Breast epithelium (tissue), 3 donors: ENCODE measurements at regions not wholly inside any gene's neighbourhood (a gene's known extent, or its start where the extent isn't known, plus 50 kb on each side); places are given as distances from the start of the nearest gene placed in this dataset.

Source experiments
- CTCF ChIP-seq, 3 donors: fragments of 450-650 bp; IDR thresholded peaks; one replicate each; pipeline ENCODE4 v1.5.1; 2016 to 2017; ENCODE audit warnings: antibody characterized with exemption in 3 of 3, mild to moderate bottlenecking in 3 of 3, moderate library complexity in 3 of 3
- POLR2A ChIP-seq: fragments of 450-650 bp; IDR thresholded peaks from one replicate; pipeline ENCODE4 v1.6.1; 2016; ENCODE audit warnings: antibody characterized with exemption, mild to moderate bottlenecking, moderate library complexity
- POLR2AphosphoS5 ChIP-seq, 3 donors: sonication (generic); formaldehyde crosslinking; IDR thresholded peaks; one replicate each; pipeline ENCODE4 v1.6.1; 2017; ENCODE audit warnings: antibody characterized with exemption in 3 of 3

DNA sequence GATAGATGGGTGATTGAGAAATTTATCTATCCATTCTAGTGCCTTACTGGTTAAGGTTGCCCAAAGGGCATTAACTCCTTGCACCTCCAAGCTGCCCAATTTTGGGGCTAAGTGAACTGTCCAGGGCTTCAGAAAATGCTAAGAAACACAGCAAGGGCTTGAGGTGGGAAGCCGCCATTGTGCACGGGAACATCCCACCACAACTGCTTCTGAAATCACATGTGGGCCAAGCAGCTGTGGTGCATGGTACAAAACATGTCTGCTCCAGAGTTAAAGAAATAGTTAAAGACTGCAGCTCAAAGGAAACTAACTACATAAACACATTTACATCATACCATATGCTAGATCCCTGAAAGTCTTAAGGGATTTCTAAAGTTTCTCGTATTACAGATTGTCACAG is 144.3 kb upstream of the NDST3 start:
- TF ChIP-seq CTCF (IDR thresholded peaks at IDR 0.05) (no peak), POLR2AphosphoS5 (IDR thresholded peaks at IDR 0.05) (no peak), POLR2A (no peak)
